GM23338 (cell line): ENCODE measurements at regions not wholly inside any gene's neighbourhood (a gene's known extent, or its start where the extent isn't known, plus 50 kb on each side); places are given as distances from the start of the nearest gene placed in this dataset.

Experiments used
- ATAC-seq: fragments of 200-7000 bp; cut with Tn5 transposase; 3 replicates; pipeline ENCODE4 v1.9.1; 2020
- DNase-seq: peaks from one replicate; pipeline ENCODE4 v3.0.0-alpha.2; 2015; ENCODE audit warnings: low spot score
- H2AFZ ChIP-seq: fragments of 200-600 bp; sonication (generic); 2 replicates; pipeline ENCODE4 v1.8.0; 2016; ENCODE audit warnings: antibody characterized with exemption, mild to moderate bottlenecking, moderate library complexity
- H3F3A ChIP-seq: fragments of 200-600 bp; sonication (generic); replicated peaks from 2 replicates; pipeline ENCODE4 v1.8.0; 2017; ENCODE audit warnings: antibody characterized with exemption, mixed run types, low read depth
- H3K27ac ChIP-seq: fragments of 200-600 bp; sonication (generic); 2 replicates; pipeline ENCODE4 v1.6.1; 2016; ENCODE audit warnings: low read depth
- H3K27me3 ChIP-seq: fragments of 200-600 bp; sonication (generic); 2 replicates; pipeline ENCODE4 v1.8.0; 2016; ENCODE audit warnings: mild to moderate bottlenecking, mixed run types, moderate library complexity; ENCODE audit not compliant: insufficient read depth
- H3K36me3 ChIP-seq: fragments of 200-600 bp; sonication (generic); 2 replicates; pipeline ENCODE4 v1.8.0; 2016; ENCODE audit warnings: mild to moderate bottlenecking; ENCODE audit not compliant: insufficient read depth
- H3K4me1 ChIP-seq: fragments of 200-600 bp; sonication (generic); 2 replicates; pipeline ENCODE4 v1.8.0; 2016; ENCODE audit warnings: mild to moderate bottlenecking, moderate library complexity; ENCODE audit not compliant: insufficient read depth
- H3K4me2 ChIP-seq: fragments of 200-600 bp; sonication (generic); 2 replicates; pipeline ENCODE4 v1.7.1; 2017; ENCODE audit warnings: mixed run types
- H3K4me3 ChIP-seq: fragments of 200-600 bp; sonication (generic); 2 replicates; pipeline ENCODE4 v1.6.1; 2016; ENCODE audit warnings: mixed run types
- H3K79me2 ChIP-seq: fragments of 200-600 bp; sonication (generic); replicated peaks from 2 replicates; pipeline ENCODE4 v1.8.0; 2017; ENCODE audit warnings: mild to moderate bottlenecking; ENCODE audit not compliant: insufficient read depth
- H3K9me2 ChIP-seq: fragments of 200-600 bp; sonication (generic); 2 replicates; pipeline ENCODE4 v1.8.0; 2017; ENCODE audit not compliant: insufficient read depth
- H4K20me1 ChIP-seq: fragments of 200-600 bp; sonication (generic); replicated peaks from 2 replicates; pipeline ENCODE4 v1.8.0; 2017; ENCODE audit warnings: mild to moderate bottlenecking; ENCODE audit not compliant: insufficient read depth
- H3K27ac Mint-ChIP-seq: 2 replicates; pipeline ENCODE4 v1.8.0; 2020; ENCODE audit warnings: inconsistent platforms, mild to moderate bottlenecking, moderate library complexity, mixed read lengths
- H3K27me3 Mint-ChIP-seq: 3 replicates; pipeline ENCODE4 v1.8.0; 2022; ENCODE audit warnings: low read depth, mild to moderate bottlenecking, moderate library complexity, mixed read lengths, inconsistent platforms; ENCODE audit not compliant: insufficient read depth, poor library complexity
- H3K36me3 Mint-ChIP-seq: 3 replicates; pipeline ENCODE4 v1.8.0; 2021; ENCODE audit warnings: low read depth, mild to moderate bottlenecking, inconsistent platforms, moderate library complexity, mixed read lengths
- H3K4me1 Mint-ChIP-seq: 3 replicates; pipeline ENCODE4 v1.8.0; 2020; ENCODE audit warnings: mild to moderate bottlenecking, inconsistent platforms, mixed read lengths
- H3K4me3 Mint-ChIP-seq: 3 replicates; pipeline ENCODE4 v1.8.0; 2021; ENCODE audit warnings: moderate library complexity, mild to moderate bottlenecking, inconsistent platforms, mixed read lengths
- H3K9me3 Mint-ChIP-seq: 3 replicates; pipeline ENCODE4 v1.8.0; 2020; ENCODE audit warnings: moderate library complexity, mild to moderate bottlenecking, inconsistent platforms, mixed read lengths
- CREB1 ChIP-seq: fragments of 250-450 bp; sonication (Bioruptor Pico); IDR thresholded peaks from 2 replicates; pipeline ENCODE4 v1.5.0; 2020; ENCODE audit warnings: low read depth, mild to moderate bottlenecking, moderate library complexity
- ETS1 ChIP-seq: IDR thresholded peaks from 2 replicates; pipeline ENCODE4 v1.6.1; 2016; ENCODE audit warnings: antibody characterized with exemption
- EZH2 ChIP-seq: fragments of 200-600 bp; sonication (generic); IDR thresholded peaks from one replicate; pipeline ENCODE4 v1.8.0; 2017; ENCODE audit warnings: antibody characterized with exemption, mild to moderate bottlenecking, low read depth; ENCODE audit not compliant: unreplicated experiment
- EZH2phosphoT487 ChIP-seq: fragments of 200-600 bp; sonication (generic); IDR thresholded peaks from one replicate; pipeline ENCODE4 v1.8.1; 2018; ENCODE audit warnings: antibody characterized with exemption; ENCODE audit not compliant: unreplicated experiment
- JUNB ChIP-seq: IDR thresholded peaks from one replicate; pipeline ENCODE4 v1.6.1; 2016; ENCODE audit warnings: antibody characterized with exemption; ENCODE audit not compliant: unreplicated experiment
- NANOG ChIP-seq: IDR thresholded peaks from 2 replicates; pipeline ENCODE4 v1.6.1; 2016; ENCODE audit warnings: antibody characterized with exemption, borderline replicate concordance
- POLR2AphosphoS5 ChIP-seq: IDR thresholded peaks from 2 replicates; pipeline ENCODE4 v1.6.1; 2016; ENCODE audit warnings: antibody characterized with exemption, low read depth
- STAT1 ChIP-seq: IDR thresholded peaks from one replicate; pipeline ENCODE4 v1.6.1; 2016; ENCODE audit warnings: antibody characterized with exemption; ENCODE audit not compliant: unreplicated experiment
- ZNF114 ChIP-seq: fragments of 250-450 bp; sonication (Bioruptor Pico); IDR thresholded peaks from 2 replicates; pipeline ENCODE4 v1.5.0; 2020; ENCODE audit warnings: mild to moderate bottlenecking, moderate library complexity
- ZNF331 ChIP-seq: fragments of 250-450 bp; sonication (Bioruptor Pico); IDR thresholded peaks from 2 replicates; pipeline ENCODE4 v1.5.0; 2020; ENCODE audit warnings: low read depth, mild to moderate bottlenecking, moderate library complexity
- TF ChIP-seq, protein P1 (sequence below): fragments of 250-450 bp; sonication (Bioruptor Pico); IDR thresholded peaks from 2 replicates; pipeline ENCODE4 v1.5.0; 2020; ENCODE audit warnings: mild to moderate bottlenecking, moderate library complexity

GRCh38 chr15:70306582-70306981 lies 208.9 kb upstream of the TLE3 start:
- Histone ChIP-seq H3K4me3 (no peak overlapping the region), H3F3A (no peaks in the 10 kb centered on the region), H3K79me2 (no peaks in the 10 kb centered on the region), H3K4me2 (no peak overlapping the region), H3K4me1 (peaks cover 12% of the 10 kb centered on the region; the same call in 1 of the 2 replicates), H3K36me3 (no peaks in the 10 kb centered on the region), H3K9me2 (peaks cover 8% of the 10 kb centered on the region; the same call in 1 of the 2 replicates), H2AFZ (no peak overlapping the region), H4K20me1 (no peaks in the 10 kb centered on the region), H3K27ac (no peak overlapping the region), H3K27me3 (no peaks in the 10 kb centered on the region)
- Mint-ChIP-seq H3K27ac (no peak overlapping the region), H3K36me3 (no peaks in the 10 kb centered on the region), H3K4me3 (no peak overlapping the region), H3K4me1 (peaks cover 18% of the 10 kb centered on the region), H3K9me3 (no peaks in the 10 kb centered on the region; the same call in 1 of the 3 replicates), H3K27me3 (peaks cover 4% of the 10 kb centered on the region)
- ATAC-seq (no peak), DNase-seq (no peak)
- no peak for TF ChIP-seq EZH2
- TF ChIP-seq JUNB, result no peak
- no peak for TF ChIP-seq POLR2AphosphoS5
- TF ChIP-seq EZH2phosphoT487, result no peak
- TF ChIP-seq ZNF114 (CRISPR knock-in tag), result no peak
- TF ChIP-seq ETS1, result no peak
- no peak for TF ChIP-seq CREB1 (CRISPR knock-in tag)
- no peak for TF ChIP-seq ZNF331 (CRISPR knock-in tag)
- TF ChIP-seq STAT1, result no peak
- no peak for TF ChIP-seq NANOG

DNA sequence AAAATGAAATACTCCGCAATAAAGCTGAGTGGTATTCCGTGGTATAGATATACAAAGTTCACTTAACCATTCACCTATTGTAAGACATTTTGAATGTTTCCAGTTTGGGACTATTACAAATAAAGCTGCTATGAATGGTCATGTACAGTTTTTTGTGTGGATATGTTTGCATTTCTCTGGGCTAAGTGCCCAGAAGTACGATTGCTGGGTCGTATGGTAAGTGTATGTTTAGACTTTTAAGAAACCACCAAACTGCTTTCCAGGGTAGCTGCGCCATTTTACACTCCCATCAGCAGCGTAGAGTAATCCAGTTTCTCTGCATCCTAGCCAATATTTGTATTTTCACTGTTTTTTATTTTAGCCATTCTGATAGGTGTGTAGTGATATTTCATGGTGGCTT lies 208.4 kb upstream of the TLE3 start:
- no peaks in the 10 kb centered on the region for H3K36me3 Mint-ChIP-seq
- Histone ChIP-seq H3K4me2 (no peak overlapping the region), H3K4me3 (no peak overlapping the region), H3K79me2 (no peaks in the 10 kb centered on the region), H2AFZ (no peak overlapping the region), H3K36me3 (no peaks in the 10 kb centered on the region), H3F3A (no peaks in the 10 kb centered on the region), H3K4me1 (peaks cover 12% of the 10 kb centered on the region; the same call in 1 of the 2 replicates), H4K20me1 (no peaks in the 10 kb centered on the region), H3K9me2 (peaks cover 8% of the 10 kb centered on the region; the same call in 1 of the 2 replicates), H3K27me3 (no peaks in the 10 kb centered on the region), H3K27ac (no peak overlapping the region)
- DNase-seq (no peak), ATAC-seq (no peak)
- H3K4me1 Mint-ChIP-seq, result peaks cover 16% of the 10 kb centered on the region
- no peak overlapping the region for H3K4me3 Mint-ChIP-seq
- H3K27ac Mint-ChIP-seq, result no peak overlapping the region
- H3K9me3 Mint-ChIP-seq, result no peaks in the 10 kb centered on the region; the same call in 1 of the 3 replicates
- H3K27me3 Mint-ChIP-seq, result peaks cover 4% of the 10 kb centered on the region
- TF ChIP-seq, protein P1, sequence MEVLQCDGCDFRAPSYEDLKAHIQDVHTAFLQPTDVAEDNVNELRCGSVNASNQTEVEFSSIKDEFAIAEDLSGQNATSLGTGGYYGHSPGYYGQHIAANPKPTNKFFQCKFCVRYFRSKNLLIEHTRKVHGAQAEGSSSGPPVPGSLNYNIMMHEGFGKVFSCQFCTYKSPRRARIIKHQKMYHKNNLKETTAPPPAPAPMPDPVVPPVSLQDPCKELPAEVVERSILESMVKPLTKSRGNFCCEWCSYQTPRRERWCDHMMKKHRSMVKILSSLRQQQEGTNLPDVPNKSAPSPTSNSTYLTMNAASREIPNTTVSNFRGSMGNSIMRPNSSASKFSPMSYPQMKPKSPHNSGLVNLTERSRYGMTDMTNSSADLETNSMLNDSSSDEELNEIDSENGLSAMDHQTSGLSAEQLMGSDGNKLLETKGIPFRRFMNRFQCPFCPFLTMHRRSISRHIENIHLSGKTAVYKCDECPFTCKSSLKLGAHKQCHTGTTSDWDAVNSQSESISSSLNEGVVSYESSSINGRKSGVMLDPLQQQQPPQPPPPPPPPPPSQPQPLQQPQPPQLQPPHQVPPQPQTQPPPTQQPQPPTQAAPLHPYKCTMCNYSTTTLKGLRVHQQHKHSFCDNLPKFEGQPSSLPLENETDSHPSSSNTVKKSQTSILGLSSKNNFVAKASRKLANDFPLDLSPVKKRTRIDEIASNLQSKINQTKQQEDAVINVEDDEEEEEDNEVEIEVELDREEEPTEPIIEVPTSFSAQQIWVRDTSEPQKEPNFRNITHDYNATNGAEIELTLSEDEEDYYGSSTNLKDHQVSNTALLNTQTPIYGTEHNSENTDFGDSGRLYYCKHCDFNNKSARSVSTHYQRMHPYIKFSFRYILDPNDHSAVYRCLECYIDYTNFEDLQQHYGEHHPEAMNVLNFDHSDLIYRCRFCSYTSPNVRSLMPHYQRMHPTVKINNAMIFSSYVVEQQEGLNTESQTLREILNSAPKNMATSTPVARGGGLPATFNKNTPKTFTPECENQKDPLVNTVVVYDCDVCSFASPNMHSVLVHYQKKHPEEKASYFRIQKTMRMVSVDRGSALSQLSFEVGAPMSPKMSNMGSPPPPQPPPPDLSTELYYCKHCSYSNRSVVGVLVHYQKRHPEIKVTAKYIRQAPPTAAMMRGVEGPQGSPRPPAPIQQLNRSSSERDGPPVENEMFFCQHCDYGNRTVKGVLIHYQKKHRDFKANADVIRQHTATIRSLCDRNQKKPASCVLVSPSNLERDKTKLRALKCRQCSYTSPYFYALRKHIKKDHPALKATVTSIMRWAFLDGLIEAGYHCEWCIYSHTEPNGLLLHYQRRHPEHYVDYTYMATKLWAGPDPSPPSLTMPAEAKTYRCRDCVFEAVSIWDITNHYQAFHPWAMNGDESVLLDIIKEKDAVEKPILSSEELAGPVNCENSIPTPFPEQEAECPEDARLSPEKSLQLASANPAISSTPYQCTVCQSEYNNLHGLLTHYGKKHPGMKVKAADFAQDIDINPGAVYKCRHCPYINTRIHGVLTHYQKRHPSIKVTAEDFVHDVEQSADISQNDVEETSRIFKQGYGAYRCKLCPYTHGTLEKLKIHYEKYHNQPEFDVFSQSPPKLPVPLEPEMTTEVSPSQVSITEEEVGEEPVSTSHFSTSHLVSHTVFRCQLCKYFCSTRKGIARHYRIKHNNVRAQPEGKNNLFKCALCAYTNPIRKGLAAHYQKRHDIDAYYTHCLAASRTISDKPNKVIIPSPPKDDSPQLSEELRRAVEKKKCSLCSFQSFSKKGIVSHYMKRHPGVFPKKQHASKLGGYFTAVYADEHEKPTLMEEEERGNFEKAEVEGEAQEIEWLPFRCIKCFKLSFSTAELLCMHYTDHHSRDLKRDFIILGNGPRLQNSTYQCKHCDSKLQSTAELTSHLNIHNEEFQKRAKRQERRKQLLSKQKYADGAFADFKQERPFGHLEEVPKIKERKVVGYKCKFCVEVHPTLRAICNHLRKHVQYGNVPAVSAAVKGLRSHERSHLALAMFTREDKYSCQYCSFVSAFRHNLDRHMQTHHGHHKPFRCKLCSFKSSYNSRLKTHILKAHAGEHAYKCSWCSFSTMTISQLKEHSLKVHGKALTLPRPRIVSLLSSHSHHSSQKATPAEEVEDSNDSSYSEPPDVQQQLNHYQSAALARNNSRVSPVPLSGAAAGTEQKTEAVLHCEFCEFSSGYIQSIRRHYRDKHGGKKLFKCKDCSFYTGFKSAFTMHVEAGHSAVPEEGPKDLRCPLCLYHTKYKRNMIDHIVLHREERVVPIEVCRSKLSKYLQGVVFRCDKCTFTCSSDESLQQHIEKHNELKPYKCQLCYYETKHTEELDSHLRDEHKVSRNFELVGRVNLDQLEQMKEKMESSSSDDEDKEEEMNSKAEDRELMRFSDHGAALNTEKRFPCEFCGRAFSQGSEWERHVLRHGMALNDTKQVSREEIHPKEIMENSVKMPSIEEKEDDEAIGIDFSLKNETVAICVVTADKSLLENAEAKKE (CRISPR knock-in tag), result no peak
- TF ChIP-seq ETS1 (no peak), ZNF114 (CRISPR knock-in tag) (no peak)
